AG04450 (cell line): ENCODE measurements at regions not wholly inside any gene's neighbourhood (a gene's known extent, or its start where the extent isn't known, plus 50 kb on each side); places are given as distances from the start of the nearest gene placed in this dataset.
A peak's percentile ranks its signal among the peaks of the same experiment; 100 is the strongest.

Source experiments
- CTCF ChIA-PET: fragments of 300-600, 350-600 bp; formaldehyde crosslinking; extraction: SDS; loops from one replicate; lab custom pipeline; 2022; ENCODE audit warnings: antibody characterized with exemption, inconsistent platforms; lab: Charles Lee
- POLR2A ChIA-PET: fragments of 350-600 bp; formaldehyde crosslinking; extraction: SDS; loops from one replicate; lab custom pipeline; 2021; ENCODE audit warnings: antibody characterized with exemption, inconsistent platforms; lab: Yijun Ruan, JAX
- DNase-seq: peaks from one replicate; pipeline ENCODE4 v3.0.0-alpha.2; 2011; ENCODE audit warnings: low read depth, low spot score
- H3K27ac ChIP-seq: one replicate; pipeline ENCODE4 v1.5.1; 2012; ENCODE audit warnings: low read depth, low read length, control low read depth
- H3K27me3 ChIP-seq: one replicate; pipeline ENCODE4 v1.6.0; 2012; ENCODE audit warnings: low read length; ENCODE audit not compliant: control insufficient read depth, insufficient read depth
- H3K4me3 ChIP-seq: 2 replicates; pipeline ENCODE4 v1.5.1; 2011; ENCODE audit warnings: mild to moderate bottlenecking, low read depth, low read length, control low read depth
- H3K9me3 ChIP-seq: 2 replicates; pipeline ENCODE4 v1.5.1; 2012; ENCODE audit warnings: low read length; ENCODE audit not compliant: control insufficient read depth, insufficient read depth
- TF ChIP-seq, protein P1 (sequence below): IDR thresholded peaks from 2 replicates; pipeline ENCODE4 v1.5.1; 2011; ENCODE audit warnings: low read depth, low read length, control low read depth, inconsistent platforms

DNA sequence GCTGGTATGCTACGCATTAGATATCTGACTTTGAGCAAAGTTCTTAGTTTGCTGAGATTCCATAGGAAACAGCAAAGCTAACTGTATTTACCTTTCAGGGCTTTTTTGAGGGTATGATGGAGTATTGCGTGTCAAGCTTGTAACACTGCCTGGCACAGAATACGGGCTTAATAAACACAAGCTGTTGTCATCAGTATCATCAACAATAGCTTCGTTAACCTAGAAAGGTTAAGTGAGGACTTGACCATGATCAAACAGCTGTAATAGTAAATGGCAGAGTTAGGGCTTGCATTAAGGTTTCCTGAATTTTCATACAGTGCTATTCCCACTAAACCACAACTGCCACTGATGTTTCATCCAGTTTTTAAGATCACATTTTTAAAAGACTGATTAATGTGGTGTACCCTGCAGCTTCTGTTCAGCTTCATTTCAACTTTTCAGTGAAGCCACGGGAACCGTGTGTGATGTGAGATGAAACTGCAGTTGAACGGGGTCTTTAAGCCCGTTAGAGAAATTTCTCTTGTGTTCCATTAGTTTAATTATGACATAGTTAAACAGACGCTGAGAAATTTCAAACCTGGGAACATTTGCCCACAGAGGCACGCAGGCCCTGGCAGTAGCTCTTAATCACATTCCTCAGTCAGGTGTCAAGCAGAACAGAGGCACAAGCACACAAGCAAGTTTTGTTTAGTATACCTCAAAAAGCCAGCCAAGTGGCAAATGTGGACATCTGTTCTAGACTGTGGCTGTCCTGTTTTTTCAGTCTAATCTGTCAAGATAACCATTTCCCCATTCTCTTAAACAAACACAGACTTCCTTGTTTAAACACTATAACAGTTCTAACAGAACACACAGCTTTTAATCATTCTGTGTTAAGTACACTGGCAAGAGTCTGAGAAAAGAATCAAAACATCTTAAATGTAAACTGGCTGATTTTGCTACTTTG, 147.1 kb downstream of the ZNF608 start:
- CTCF ChIA-PET: interaction anchor here (0.5 kb wide), 1 partner anchor 64 kb away, joined by 3 read pairs; no protein-coding TSS in a partner anchor
- Histone ChIP-seq H3K27me3 (no peaks in the 10 kb centered on the region), H3K4me3 (no peak overlapping the region), H3K27ac (no peak overlapping the region), H3K9me3 (no peaks in the 10 kb centered on the region)
- DNase-seq: no peak
- POLR2A ChIA-PET: interaction anchor here (1.4 kb wide), 1 partner anchor 16 kb away, joined by 3 read pairs; no protein-coding TSS in a partner anchor
- TF ChIP-seq, protein P1, sequence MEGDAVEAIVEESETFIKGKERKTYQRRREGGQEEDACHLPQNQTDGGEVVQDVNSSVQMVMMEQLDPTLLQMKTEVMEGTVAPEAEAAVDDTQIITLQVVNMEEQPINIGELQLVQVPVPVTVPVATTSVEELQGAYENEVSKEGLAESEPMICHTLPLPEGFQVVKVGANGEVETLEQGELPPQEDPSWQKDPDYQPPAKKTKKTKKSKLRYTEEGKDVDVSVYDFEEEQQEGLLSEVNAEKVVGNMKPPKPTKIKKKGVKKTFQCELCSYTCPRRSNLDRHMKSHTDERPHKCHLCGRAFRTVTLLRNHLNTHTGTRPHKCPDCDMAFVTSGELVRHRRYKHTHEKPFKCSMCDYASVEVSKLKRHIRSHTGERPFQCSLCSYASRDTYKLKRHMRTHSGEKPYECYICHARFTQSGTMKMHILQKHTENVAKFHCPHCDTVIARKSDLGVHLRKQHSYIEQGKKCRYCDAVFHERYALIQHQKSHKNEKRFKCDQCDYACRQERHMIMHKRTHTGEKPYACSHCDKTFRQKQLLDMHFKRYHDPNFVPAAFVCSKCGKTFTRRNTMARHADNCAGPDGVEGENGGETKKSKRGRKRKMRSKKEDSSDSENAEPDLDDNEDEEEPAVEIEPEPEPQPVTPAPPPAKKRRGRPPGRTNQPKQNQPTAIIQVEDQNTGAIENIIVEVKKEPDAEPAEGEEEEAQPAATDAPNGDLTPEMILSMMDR: no peak

DNA sequence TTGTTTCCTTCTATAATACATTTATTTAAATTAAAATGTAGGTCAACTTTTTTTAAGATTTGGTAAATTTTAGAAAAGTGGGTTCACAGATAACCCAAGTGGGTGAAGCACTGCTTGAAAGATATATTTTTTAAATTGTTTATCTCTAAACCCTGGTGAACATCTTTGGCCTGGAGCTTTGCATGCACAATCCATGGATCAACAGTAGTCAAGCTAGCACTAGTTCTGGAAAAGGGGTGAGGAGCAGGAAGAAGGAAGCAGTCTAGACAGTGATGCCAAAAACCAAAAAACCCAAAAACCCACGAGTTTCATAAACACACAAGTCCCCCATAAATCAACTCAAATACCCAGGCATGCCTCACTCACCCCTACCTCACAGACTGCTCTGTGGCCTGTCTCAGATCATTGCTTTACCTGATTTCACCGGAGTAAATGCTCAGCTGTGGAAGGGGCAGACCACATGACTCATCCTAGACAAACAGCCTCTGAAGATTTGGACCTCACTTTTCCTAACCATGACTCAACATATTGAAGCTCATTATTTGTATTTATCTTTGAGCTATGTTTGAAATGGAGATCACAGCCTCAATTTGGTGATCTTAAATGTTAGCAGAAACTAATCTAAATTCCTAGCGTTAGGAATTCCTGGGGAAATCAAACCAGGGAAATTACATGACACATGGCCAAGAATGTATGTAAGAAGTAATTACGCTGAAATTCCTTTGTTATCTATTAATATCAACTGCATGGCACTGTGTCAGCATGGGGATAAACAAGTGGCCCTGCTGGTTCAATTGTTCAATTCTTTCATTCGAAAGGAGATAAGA, 149.6 kb downstream of the ZNF608 start:
- POLR2A ChIA-PET: interaction anchor here (0.9 to 1.0 kb wide), 3 partner anchors 13 to 295 kb away, joined by 3 read pairs; no protein-coding TSS in a partner anchor
- TF ChIP-seq, protein P1: no peak
- H3K27ac ChIP-seq: no peak overlapping the region
- no peak overlapping the region for H3K4me3 ChIP-seq
- peak; percentile 82 for DNase-seq
- H3K27me3 ChIP-seq: no peaks in the 10 kb centered on the region
- CTCF ChIA-PET: interaction anchor here (1.5 kb wide), 1 partner anchor 926 kb away, joined by 5 read pairs; no protein-coding TSS in a partner anchor
- H3K9me3 ChIP-seq: no peaks in the 10 kb centered on the region

DNA sequence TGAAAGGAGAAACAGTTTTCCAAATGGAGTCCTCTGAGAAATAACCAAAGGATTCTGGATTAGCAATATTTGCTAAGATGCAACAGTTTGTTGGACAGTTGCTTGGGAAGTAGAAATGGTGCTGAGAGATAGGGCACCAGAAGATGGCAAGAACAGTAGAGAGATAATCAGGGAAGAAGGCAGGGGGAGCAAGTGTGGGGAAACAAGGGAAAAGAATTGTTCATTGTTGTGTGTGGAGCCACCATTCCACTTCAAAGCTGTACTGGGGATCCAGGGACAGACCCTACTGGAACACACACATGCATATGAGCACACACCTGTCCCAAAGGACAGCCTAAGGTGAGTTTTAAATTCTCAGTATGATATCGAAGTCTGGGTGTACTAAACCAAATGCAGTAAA, 152.5 kb downstream of the ZNF608 start:
- Histone ChIP-seq H3K27me3 (no peaks in the 10 kb centered on the region), H3K4me3 (no peak overlapping the region), H3K27ac (no peak overlapping the region), H3K9me3 (no peaks in the 10 kb centered on the region)
- POLR2A ChIA-PET: no interaction called here
- DNase-seq: no peak
- TF ChIP-seq, protein P1: no peak
- CTCF ChIA-PET: no interaction called here

DNA sequence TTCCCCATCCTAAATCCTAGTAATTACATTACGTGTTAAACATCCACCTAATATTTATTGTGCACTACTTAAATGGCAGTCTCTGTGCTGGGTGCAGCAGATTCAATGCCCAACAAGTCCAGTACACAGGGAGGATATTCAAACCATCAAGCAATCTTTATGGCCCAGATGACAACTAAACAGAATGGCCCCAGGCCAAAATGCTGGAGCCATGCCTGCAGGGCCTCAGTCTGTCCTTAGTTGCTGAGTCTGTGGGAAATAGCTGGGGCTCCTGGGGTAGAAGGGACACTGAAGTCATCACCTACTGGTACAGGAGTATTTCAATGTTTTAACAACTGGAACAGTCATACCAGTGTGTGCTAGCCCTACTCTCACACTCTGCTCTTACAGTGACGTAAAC, 153.5 kb downstream of the ZNF608 start:
- ChIA-PET CTCF (no interaction called here), POLR2A (no interaction called here)
- H3K4me3 ChIP-seq: no peak overlapping the region
- no peak for DNase-seq
- no peaks in the 10 kb centered on the region for H3K27me3 ChIP-seq
- no peaks in the 10 kb centered on the region for H3K9me3 ChIP-seq
- H3K27ac ChIP-seq: no peak overlapping the region
- TF ChIP-seq, protein P1: no peak
